SK-N-SH treated with all-trans-retinoic acid at 6 μM for 48 hours (cell line): ENCODE measurements at regions not wholly inside any gene's neighbourhood (a gene's known extent, or its start where the extent isn't known, plus 50 kb on each side); places are given as distances from the start of the nearest gene placed in this dataset.

ENCODE experiments used
- ATAC-seq: fragments of 200-7000 bp; cut with Tn5 transposase; 3 replicates; pipeline ENCODE4 v1.9.1; 2020; ENCODE audit warnings: mild to moderate bottlenecking, moderate library complexity
- ARNTL ChIP-seq: fragments of 450-650 bp; formaldehyde crosslinking; IDR thresholded peaks from 2 replicates; pipeline ENCODE4 v1.5.0; 2020; ENCODE audit warnings: low read depth, mild to moderate bottlenecking, moderate library complexity, borderline replicate concordance
- BACH2 ChIP-seq: fragments of 250-450 bp; sonication (Bioruptor Pico); IDR thresholded peaks from 2 replicates; pipeline ENCODE4 v1.9.0; 2021; ENCODE audit warnings: mild to moderate bottlenecking, borderline replicate concordance
- CREB5 ChIP-seq: fragments of 250-450 bp; sonication (Bioruptor Pico); IDR thresholded peaks from 2 replicates; pipeline ENCODE4 v1.5.1; 2020; ENCODE audit warnings: low read depth, mild to moderate bottlenecking, moderate library complexity
- CSDC2 ChIP-seq: fragments of 250-450 bp; sonication (Bioruptor Pico); IDR thresholded peaks from 2 replicates; pipeline ENCODE4 v1.5.0; 2020; ENCODE audit warnings: mild to moderate bottlenecking, moderate library complexity
- CSRNP3 ChIP-seq: fragments of 250-450 bp; sonication (Bioruptor Pico); IDR thresholded peaks from 2 replicates; pipeline ENCODE4 v1.5.1; 2021; ENCODE audit warnings: mild to moderate bottlenecking, moderate library complexity
- ESRRG ChIP-seq: fragments of 250-450 bp; sonication (Bioruptor Pico); IDR thresholded peaks from 2 replicates; pipeline ENCODE4 v1.6.1; 2021; ENCODE audit warnings: mild to moderate bottlenecking
- ISL1 ChIP-seq: fragments of 250-450 bp; sonication (Bioruptor Pico); IDR thresholded peaks from 2 replicates; pipeline ENCODE4 v2.1.2; 2022; ENCODE audit warnings: mild to moderate bottlenecking, moderate library complexity
- OSR1 ChIP-seq: fragments of 250-450 bp; sonication (Bioruptor Pico); IDR thresholded peaks from 2 replicates; pipeline ENCODE4 v1.8.0; 2022; ENCODE audit warnings: moderate library complexity, mild to moderate bottlenecking, inconsistent platforms
- PATZ1 ChIP-seq: fragments of 250-450 bp; sonication (Bioruptor Pico); IDR thresholded peaks from 2 replicates; pipeline ENCODE4 v1.8.0; 2020; ENCODE audit warnings: mild to moderate bottlenecking, moderate library complexity, borderline replicate concordance
- POU6F1 ChIP-seq: fragments of 250-450 bp; sonication (Bioruptor Pico); IDR thresholded peaks from 2 replicates; pipeline ENCODE4 v1.8.0; 2021; ENCODE audit warnings: low read depth, mild to moderate bottlenecking, moderate library complexity, borderline replicate concordance
- PPARA ChIP-seq: fragments of 250-450 bp; sonication (Bioruptor Pico); IDR thresholded peaks from 2 replicates; pipeline ENCODE4 v1.5.0; 2020; ENCODE audit warnings: mild to moderate bottlenecking, borderline replicate concordance
- RARB ChIP-seq: fragments of 250-450 bp; sonication (Bioruptor Pico); IDR thresholded peaks from 2 replicates; pipeline ENCODE4 v1.8.0; 2021; ENCODE audit warnings: mild to moderate bottlenecking, moderate library complexity
- TOX ChIP-seq: fragments of 250-450 bp; sonication (Bioruptor Pico); IDR thresholded peaks from 2 replicates; pipeline ENCODE4 v1.8.0; 2021; ENCODE audit warnings: mild to moderate bottlenecking, moderate library complexity, borderline replicate concordance
- TSHZ2 ChIP-seq: fragments of 250-450 bp; sonication (Bioruptor Pico); IDR thresholded peaks from 2 replicates; pipeline ENCODE4 v1.5.0; 2020; ENCODE audit warnings: mild to moderate bottlenecking, moderate library complexity
- ZC3H10 ChIP-seq: fragments of 250-450 bp; sonication (Bioruptor Pico); IDR thresholded peaks from 2 replicates; pipeline ENCODE4 v1.5.1; 2021; ENCODE audit warnings: mild to moderate bottlenecking, moderate library complexity
- ZFP3 ChIP-seq: fragments of 250-450 bp; sonication (Bioruptor Pico); IDR thresholded peaks from 2 replicates; pipeline ENCODE4 v1.5.0; 2020; ENCODE audit warnings: mild to moderate bottlenecking, moderate library complexity
- ZFP30 ChIP-seq: fragments of 450-650 bp; formaldehyde crosslinking; IDR thresholded peaks from 2 replicates; pipeline ENCODE4 v1.5.0; 2022; ENCODE audit warnings: mild to moderate bottlenecking, moderate library complexity
- ZNF565 ChIP-seq: fragments of 450-650 bp; formaldehyde crosslinking; conservative IDR thresholded peaks from 2 replicates; pipeline ENCODE4 v1.5.0; 2020; ENCODE audit warnings: low read depth, mild to moderate bottlenecking, moderate library complexity
- ZNF70 ChIP-seq: fragments of 450-650 bp; formaldehyde crosslinking; IDR thresholded peaks from 2 replicates; pipeline ENCODE4 v1.5.0; 2020; ENCODE audit warnings: mild to moderate bottlenecking, moderate library complexity
- ZNF8 ChIP-seq: fragments of 450-650 bp; formaldehyde crosslinking; IDR thresholded peaks from 2 replicates; pipeline ENCODE4 v1.5.0; 2020; ENCODE audit warnings: mild to moderate bottlenecking, moderate library complexity

- no peak for ATAC-seq
These were observed 1400.1 kb downstream of the CDH8 start for GRCh38 chr16:60636117-60636516.

GRCh38 chr16:60635548-60635947 lies 1400.7 kb downstream of the CDH8 start:
- no peak for ATAC-seq
- TF ChIP-seq PATZ1 (CRISPR knock-in tag) (no peak), ZC3H10 (CRISPR knock-in tag) (no peak), ESRRG (CRISPR knock-in tag) (no peak), POU6F1 (CRISPR knock-in tag) (no peak), ZFP30 (CRISPR knock-in tag) (no peak), ZNF565 (CRISPR knock-in tag) (no peak), RARB (no peak), CSDC2 (no peak)

More at GRCh38 chr16:60636117-60636516, 1400.1 kb downstream of the CDH8 start:
- TF ChIP-seq PATZ1 (CRISPR knock-in tag), result no peak
- no peak for TF ChIP-seq ZNF565 (CRISPR knock-in tag)
- TF ChIP-seq PPARA (CRISPR knock-in tag), result no peak
- no peak for TF ChIP-seq BACH2
- no peak for TF ChIP-seq ZFP30 (CRISPR knock-in tag)
- TF ChIP-seq CREB5 (CRISPR knock-in tag), result no peak
- no peak for TF ChIP-seq CSDC2
- no peak for TF ChIP-seq ZNF8 (CRISPR knock-in tag)
- TF ChIP-seq ESRRG (CRISPR knock-in tag), result no peak
- TF ChIP-seq POU6F1 (CRISPR knock-in tag), result no peak
- no peak for TF ChIP-seq ZNF70
- TF ChIP-seq TOX, result no peak
- no peak for TF ChIP-seq ISL1 (CRISPR knock-in tag)
- TF ChIP-seq ZFP3 (CRISPR knock-in tag), result no peak
- TF ChIP-seq ARNTL (CRISPR knock-in tag), result no peak
- TF ChIP-seq OSR1 (CRISPR knock-in tag), result no peak
- no peak for TF ChIP-seq TSHZ2 (CRISPR knock-in tag)
- TF ChIP-seq CSRNP3 (CRISPR knock-in tag), result no peak
